GM12864 (cell line): ENCODE measurements at regions not wholly inside any gene's neighbourhood (a gene's known extent, or its start where the extent isn't known, plus 50 kb on each side); places are given as distances from the start of the nearest gene placed in this dataset.

ENCODE experiments used
- DNase-seq: peaks from one replicate; pipeline ENCODE4 v3.0.0-alpha.2; 2011; ENCODE audit warnings: low read depth
- H3K4me3 ChIP-seq: 2 replicates; pipeline ENCODE4 v1.5.1; 2011; ENCODE audit warnings: mild to moderate bottlenecking, low read depth, low read length, control low read depth
- TF ChIP-seq, protein P1 (sequence below): IDR thresholded peaks from 2 replicates; pipeline ENCODE4 v1.5.1; 2011; ENCODE audit warnings: low read depth, mild to moderate bottlenecking, moderate library complexity, low read length, control low read depth, inconsistent platforms; ENCODE audit errors: missing control alignments

DNA sequence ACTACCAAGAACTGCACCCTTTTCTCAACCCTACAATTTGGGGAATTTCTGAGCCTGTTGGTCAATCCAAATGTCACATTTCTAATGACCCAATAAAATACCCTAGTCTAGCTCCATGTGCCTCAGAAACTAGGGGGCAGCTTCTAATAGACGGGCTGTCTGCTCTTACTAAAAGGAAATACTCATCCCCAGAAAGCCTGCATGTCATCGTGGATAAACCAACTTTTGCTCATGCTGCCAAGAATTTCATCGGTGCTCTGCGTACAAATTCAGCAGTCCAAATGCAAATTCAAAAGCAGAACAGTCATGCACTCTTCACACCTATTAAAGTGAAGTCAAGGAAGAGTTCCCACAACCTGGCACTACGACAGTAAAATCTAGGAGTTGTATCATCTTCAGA is 377.3 kb downstream of the LNPK start:
- TF ChIP-seq, protein P1, sequence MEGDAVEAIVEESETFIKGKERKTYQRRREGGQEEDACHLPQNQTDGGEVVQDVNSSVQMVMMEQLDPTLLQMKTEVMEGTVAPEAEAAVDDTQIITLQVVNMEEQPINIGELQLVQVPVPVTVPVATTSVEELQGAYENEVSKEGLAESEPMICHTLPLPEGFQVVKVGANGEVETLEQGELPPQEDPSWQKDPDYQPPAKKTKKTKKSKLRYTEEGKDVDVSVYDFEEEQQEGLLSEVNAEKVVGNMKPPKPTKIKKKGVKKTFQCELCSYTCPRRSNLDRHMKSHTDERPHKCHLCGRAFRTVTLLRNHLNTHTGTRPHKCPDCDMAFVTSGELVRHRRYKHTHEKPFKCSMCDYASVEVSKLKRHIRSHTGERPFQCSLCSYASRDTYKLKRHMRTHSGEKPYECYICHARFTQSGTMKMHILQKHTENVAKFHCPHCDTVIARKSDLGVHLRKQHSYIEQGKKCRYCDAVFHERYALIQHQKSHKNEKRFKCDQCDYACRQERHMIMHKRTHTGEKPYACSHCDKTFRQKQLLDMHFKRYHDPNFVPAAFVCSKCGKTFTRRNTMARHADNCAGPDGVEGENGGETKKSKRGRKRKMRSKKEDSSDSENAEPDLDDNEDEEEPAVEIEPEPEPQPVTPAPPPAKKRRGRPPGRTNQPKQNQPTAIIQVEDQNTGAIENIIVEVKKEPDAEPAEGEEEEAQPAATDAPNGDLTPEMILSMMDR: no peak
- H3K4me3 ChIP-seq: no peak overlapping the region
- DNase-seq: no peak

DNA sequence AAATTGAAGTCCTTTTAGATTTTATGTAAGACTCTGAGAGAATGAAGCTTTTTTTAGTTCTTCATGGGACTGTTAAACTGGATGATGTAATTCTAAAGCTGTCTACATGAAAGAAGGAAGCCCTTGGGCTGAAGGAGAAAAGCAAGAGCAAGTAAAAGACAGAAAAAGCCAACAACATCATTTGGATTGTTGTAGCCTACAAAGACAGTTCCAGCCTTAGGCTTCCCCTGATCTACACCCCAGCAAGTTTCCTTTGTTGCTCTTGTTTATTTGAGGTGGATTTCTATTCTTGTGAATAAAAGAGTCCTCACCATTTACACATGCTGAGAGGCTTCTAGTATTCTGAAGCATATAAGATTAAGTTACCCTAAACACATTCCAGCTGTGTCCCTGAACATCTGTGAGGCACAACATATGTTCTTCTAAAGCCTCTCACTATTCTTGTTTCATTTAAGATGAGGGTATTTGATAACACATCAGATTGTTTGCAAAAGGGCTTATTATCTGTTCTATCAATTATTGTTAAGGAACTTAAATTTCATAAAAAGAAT is 377.8 kb downstream of the LNPK start:
- H3K4me3 ChIP-seq: no peak overlapping the region
- no peak for DNase-seq
- TF ChIP-seq, protein P1: no peak

DNA sequence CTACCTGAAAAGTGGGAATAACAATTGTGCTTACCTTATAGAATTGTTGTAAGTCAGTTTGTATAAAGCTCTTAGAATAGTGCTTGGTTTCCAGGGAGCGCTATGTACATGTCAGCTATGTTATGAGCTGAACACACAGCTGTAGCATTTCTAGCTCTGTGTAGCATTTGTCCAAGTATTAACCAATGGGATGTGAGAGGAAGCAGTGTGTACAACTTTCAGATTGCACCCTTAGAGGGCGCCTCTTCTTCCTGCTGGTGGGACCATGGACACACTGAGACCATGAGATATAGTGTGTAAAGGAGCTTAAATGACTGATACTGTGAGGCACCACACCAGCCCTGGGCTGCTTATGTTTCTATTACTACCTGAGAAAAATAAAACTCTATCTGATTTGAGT is 380.2 kb downstream of the LNPK start:
- no peak overlapping the region for H3K4me3 ChIP-seq
- TF ChIP-seq, protein P1: peak; percentile 15
- no peak for DNase-seq

- TF ChIP-seq, protein P1: no peak
- no peak overlapping the region for H3K4me3 ChIP-seq
- DNase-seq: no peak
Observed at GRCh38 chr2:175620106-175620505, 382.0 kb downstream of the LNPK start.

GRCh38 chr2:175619179-175620045 is 382.7 kb downstream of the LNPK start:
- TF ChIP-seq, protein P1: no peak
- no peak for DNase-seq
- H3K4me3 ChIP-seq: no peak overlapping the region

- TF ChIP-seq, protein P1: no peak
- DNase-seq: no peak
- H3K4me3 ChIP-seq: no peak overlapping the region
Observed at GRCh38 chr2:175612280-175612679, 389.8 kb downstream of the LNPK start.
